GM21526 (cell line): ENCODE measurements at regions not wholly inside any gene's neighbourhood (a gene's known extent, or its start where the extent isn't known, plus 50 kb on each side); places are given as distances from the start of the nearest gene placed in this dataset.
A peak's percentile ranks its signal among the peaks of the same experiment; 100 is the strongest.
"Not testable (repeated sequence)": the region's sequence is repeated elsewhere in the genome, so short reads cannot be mapped to it uniquely, and the experiment has no call there.

Source experiments
- ATAC-seq: cut with Tn5 transposase; IDR thresholded peaks from one replicate; pipeline ENCODE4 v1.9.1; 2021; ENCODE audit warnings: moderate library complexity; ENCODE audit not compliant: unreplicated experiment, low FRiP score

GRCh38 chr1:224841803-224842202, 87.7 kb upstream of the DNAH14 start:
- not testable (repeated sequence) for ATAC-seq

- no peak for ATAC-seq
These were observed 83.2 kb upstream of the DNAH14 start for GRCh38 chr1:224846119-224846907.

- no peak for ATAC-seq
These were observed 79.0 kb upstream of the DNAH14 start for GRCh38 chr1:224850446-224850845.

DNA sequence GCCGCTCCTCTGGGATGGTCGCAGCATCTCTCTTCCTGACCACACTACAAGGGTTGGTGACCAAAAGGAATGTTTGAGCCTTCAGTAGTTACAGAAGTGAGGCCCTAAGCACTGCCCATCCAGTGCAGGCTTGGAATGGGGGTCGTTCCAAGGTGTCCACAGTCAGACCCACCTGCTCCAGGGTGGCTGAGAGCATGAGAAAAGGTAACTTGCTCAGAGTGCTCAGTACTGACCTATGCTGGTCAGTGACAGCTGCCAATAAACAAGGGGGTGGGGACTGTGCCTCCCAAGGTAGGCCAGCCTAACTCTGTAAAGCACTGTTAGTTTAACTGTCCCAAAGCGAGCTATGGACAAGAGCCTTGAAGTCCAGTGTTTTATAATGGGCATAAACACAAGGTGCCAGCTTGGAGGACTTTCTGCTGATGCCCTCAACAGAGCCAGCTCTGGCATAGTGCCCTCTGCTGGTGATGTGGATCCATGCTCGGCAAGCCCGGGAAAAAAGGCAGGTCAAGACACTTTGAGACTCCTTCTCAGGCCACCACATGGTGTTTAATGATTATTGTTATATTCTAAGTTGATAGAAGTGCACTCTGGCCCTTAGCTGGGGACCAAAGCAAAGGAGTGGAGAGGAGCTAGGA, 78.1 kb upstream of the DNAH14 start:
- peak; percentile 85 for ATAC-seq

- peak; percentile 34 for ATAC-seq
These were observed 77.6 kb upstream of the DNAH14 start for GRCh38 chr1:224851848-224852261.

GRCh38 chr1:224852901-224853568, 76.4 kb upstream of the DNAH14 start:
- no peak for ATAC-seq

GRCh38 chr1:224856973-224857372, 72.5 kb upstream of the DNAH14 start:
- ATAC-seq = no peak

DNA sequence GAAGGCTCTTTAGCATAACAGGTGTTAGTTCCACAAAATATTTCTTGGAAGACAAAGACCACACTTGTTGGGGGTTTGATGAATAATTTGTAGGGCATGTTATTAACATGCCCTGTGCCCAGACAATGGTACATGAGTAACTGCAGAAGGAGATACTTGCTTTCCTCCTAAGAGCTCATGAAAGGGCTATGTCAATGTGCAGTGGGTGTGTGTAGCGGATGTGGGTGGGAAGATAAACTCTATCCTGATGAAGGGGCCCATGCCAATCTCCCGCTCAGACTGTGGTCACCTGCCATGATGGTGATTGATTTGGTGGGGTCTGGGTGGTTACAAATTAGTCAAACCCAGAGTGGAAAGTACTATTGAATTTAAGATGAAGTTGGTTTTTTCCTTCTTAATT, 69.8 kb upstream of the DNAH14 start:
- no peak for ATAC-seq

GRCh38 chr1:224860488-224861338, 68.8 kb upstream of the DNAH14 start:
- no peak for ATAC-seq

DNA sequence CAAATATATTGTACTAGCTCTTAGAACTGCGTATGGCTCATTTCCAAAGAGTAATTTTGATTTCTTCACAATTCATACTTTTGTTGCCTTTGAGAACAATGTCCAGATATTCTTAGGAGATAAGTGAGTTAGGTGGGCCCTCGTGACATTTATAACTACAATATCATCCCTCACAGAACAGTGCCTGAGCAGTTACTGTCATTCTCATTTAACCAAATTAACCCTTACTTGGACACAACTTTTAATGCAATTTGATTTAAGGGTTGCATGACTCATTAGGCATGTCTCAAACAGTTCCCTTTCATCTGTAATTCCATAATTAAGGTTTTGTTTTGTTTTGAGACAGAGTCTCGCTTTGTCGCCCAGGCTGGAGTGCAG, 68.1 kb upstream of the DNAH14 start:
- ATAC-seq = no peak

- no peak for ATAC-seq
These were observed 66.0 kb upstream of the DNAH14 start for GRCh38 chr1:224863486-224863885.

DNA sequence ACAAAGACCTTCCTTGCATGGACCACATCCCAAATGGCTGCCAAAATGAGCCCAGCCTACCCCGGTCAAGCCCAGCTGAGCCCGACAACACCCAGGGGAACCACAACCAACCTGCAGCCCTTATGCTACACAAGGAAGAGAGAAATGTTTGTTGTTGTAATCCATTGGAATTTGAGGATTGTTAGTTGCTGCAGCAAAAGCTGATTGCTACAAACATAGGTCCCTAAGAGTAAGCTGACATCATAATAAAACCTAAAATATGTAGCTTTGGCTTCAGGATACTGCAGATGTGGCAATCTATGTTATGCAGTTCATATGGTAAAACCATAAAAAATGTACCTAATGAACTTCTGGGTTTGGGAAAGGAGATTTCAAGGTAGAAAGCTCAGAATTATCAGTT, 65.5 kb upstream of the DNAH14 start:
- ATAC-seq = no peak

- no peak for ATAC-seq
These were observed 64.0 kb upstream of the DNAH14 start for GRCh38 chr1:224865510-224865909.

DNA sequence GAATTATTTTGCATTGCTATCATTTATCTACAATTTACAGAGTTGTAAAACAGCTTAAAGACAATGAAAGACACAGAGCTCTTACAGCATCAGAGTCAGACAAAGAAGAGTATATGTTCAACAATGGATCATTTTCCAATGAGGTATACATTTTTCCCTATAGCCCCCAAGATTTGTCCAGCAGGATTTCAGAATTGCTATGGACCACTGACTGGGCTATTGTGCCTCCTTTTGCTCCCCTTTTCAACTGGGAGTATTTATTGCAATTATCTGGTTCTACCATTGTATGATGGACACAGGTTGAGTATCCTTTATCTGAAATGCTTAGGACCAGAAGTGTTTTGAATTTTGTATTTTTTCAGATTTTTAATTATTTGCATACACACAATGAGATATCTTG, 62.5 kb upstream of the DNAH14 start:
- ATAC-seq = no peak

GRCh38 chr1:224867715-224868114, 61.8 kb upstream of the DNAH14 start:
- ATAC-seq = no peak

- no peak for ATAC-seq
These were observed 56.5 kb upstream of the DNAH14 start for GRCh38 chr1:224872832-224873433.

GRCh38 chr1:224873434-224874369, 55.8 kb upstream of the DNAH14 start:
- ATAC-seq = no peak

DNA sequence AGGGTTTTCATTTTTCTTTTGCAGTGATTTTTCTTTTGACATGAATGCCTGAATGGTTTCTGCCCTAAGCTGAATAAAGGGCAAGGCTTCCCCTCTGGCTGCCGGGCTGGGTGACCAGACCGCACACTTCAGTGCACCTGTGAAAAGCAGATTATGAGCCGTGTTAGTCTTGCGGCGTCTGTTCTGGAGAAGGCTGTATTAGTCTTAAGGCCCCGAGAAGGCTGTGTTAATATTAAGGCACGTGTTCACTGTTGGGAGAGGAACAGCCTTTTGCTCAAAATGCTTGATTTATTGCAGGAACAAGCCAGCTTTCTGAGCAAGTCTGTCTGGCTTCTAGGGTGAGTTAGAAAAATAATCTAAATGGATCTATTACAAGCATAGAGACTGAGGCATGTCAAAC, 54.7 kb upstream of the DNAH14 start:
- no peak for ATAC-seq

DNA sequence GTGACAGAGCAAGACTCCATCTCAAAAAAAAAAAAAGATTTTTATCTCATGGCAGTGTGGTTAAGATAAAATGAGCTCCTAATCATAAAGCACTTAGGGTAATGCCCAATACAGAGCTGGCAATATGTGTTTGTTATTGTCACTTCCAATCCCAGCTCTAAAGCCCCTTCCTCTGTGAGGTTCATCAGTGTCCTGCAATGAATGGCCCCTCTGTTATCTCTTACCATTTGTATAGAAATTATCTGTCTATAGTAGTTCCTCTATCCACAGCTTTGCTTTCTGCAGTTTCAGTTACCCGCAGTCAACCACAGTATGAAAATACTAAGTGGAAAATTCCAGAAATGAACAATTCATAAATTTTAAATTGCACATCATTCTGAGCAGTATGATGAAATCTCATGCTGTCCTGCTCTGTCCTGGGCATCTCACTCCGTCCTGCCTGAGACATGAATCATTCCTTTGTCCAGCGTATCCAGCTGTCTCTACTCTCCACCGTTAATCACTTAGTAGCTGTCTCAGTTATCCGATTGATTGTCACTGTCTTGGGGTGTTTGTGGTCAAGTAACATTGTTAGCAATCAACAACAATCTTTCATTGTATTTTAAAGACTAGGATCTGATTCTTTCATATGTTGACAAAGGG, 50.2 kb upstream of the DNAH14 start:
- ATAC-seq = no peak
